NCI-H748 (cell line): ENCODE measurements at regions not wholly inside any gene's neighbourhood (a gene's known extent, or its start where the extent isn't known, plus 50 kb on each side); places are given as distances from the start of the nearest gene placed in this dataset.
A peak's percentile ranks its signal among the peaks of the same experiment; 100 is the strongest.
"Not testable (repeated sequence)": the region's sequence is repeated elsewhere in the genome, so short reads cannot be mapped to it uniquely, and the experiment has no call there.

ENCODE experiments used
- DNase-seq: peaks from one replicate; lab custom pipeline; 2025; ENCODE audit not compliant: unreplicated experiment; lab: John Stamatoyannopoulos, UW

DNA sequence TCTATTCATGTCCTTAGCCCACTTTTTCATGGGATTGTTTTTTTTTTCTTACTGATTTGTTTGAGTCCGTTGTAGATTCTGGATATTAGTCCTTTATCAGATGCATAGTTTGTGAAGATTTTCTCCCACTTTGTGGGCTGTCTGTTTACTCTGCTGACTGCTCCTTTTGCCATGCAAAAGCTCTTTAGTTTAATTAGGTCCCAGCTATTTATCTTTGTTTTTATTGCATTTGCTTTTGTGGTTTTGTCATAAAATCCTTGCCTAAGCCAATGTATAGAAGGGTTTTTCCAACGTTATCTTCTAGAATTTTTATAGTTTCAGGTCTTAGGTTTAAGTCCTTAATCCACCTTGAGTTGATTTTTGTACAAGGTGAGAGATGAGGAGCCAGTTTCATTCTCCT, 358.9 kb downstream of the ADAMTS20 start:
- not testable (repeated sequence) for DNase-seq

DNA sequence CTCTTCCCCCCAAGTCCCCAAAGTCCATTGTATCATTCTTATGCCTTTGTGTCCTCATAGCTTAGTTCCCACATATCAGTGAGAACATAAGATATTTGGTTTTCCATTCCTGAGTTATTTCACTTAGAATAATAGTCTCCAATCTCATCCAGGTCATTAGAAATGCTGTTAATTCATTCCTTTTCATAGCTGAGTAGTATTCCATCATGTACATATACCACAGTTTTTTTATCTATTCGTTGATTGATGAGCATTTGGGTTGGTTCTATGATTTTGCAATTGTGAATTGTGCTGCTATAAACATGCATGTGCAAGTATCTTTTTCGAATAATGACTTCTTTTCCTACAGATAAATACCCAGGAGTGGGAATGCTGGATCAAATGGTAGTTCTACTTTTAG, 359.6 kb downstream of the ADAMTS20 start:
- DNase-seq, result not testable (repeated sequence)

DNA sequence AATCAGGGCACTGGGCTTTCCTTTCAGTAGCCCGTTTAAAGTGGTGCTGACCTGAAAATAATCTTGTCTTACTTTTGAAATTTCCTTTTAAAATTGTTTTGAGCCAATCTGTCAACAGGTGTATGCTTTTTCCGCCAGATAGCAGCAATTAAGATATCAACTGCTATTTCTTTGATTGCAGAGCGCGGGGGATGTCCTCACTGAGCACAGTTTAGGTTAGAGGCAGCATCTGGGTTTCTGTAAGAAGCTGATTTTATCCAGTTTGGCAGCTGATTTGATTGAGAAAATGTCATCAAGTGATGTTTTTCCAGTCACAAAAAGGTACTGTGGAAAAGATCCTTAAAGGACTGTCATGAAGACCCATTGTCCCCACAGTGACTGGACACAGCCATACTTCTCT, 371.8 kb downstream of the ADAMTS20 start:
- DNase-seq, result peak; percentile 55

DNA sequence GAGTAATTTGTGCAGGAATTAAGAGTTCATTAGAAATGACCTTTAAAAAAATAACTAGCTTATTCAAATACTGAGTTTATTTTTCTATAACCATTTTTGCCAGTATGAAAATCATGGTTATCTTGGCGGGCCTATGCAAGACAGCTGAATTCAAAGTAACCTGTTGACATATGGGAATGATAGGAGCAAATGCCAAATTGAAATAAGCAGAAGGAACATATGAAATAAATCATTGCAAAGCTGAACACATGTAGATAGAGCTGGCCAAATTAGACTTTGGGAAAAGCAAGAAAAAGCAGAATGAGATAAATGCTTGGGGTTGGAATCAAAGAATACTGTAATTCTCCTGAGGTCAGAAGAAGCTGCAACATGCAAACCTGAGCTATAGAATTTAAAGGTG, 372.5 kb downstream of the ADAMTS20 start:
- no peak for DNase-seq

DNA sequence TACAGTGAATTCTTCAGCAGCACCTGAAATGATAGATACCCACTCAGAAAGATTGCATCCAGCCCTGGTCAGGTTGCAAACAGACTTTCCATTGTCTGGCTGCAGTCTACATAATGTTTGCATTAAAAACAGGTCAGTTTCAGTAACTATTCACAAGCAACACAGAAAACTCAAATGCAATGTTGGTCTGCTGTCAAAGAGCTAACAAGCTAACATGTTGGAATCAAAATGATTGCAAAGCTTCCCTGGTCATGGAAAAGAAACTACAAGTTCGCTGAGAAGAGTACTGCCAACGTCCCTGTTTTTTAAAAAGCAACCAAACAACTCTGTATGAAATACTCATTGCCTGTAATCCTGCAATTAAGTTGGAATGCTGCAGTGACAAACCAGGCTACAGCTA, 374.7 kb downstream of the ADAMTS20 start:
- no peak for DNase-seq

DNA sequence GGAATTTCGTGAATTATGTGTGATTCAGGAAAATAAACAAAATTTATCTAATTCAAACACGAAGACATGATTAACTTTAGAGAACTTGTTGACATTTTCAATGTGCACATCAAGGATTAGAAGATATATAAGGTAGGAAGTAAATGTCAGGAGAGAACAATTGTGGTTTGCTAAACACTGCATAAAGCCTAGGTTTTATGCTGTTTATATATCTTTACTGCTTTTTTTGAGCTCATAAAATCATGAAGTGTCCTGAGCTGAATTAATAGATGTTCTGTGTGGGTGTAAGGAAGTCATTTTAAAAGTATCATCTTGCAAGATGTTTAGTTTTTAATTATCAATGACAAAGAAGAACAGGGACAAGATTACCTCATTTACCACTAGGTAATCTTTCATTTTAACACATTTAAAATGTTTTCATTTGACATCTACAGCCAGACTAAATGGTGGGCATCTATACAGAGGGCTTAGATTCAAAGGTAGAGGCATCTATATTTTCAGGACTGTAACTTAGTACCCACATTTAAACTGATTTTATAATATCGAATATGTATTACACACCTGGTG, 382.8 kb downstream of the ADAMTS20 start:
- DNase-seq, result no peak

DNA sequence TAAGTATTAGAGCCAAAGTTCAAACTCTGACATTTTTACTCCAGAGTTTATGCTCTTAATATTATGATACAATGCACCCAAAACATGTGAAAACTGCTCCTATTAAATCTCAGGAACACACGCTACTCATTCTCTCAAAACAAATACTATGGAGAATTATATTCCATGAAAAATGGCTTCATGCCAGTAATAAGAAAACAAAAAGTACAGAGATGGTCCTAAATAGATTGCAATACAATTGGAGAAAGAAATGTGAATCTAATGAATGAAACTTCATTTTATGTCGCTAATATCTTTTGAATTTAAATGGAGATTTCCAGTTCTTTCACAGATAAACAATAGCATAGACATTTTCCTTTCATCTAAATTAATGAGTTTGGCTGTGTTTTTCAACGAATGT, 384.3 kb downstream of the ADAMTS20 start:
- DNase-seq, result no peak

DNA sequence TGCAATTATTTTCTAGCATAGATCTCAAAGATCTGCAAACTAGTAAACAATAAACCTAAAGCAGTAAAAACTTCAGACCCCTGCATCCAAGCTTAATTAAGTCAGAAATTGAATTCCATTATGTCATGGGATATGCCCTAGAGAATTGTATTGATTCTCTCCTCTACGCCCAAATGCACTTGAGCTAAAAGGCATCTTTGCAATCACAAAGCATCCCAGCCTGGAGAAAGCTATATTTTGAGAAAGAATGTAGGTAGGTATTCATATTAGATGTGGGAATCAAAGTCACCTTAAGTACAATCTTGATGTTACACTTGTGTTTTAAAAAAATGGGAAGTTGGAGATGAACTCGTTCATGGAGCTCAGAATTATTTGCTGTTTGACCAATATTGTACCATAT, 386.7 kb downstream of the ADAMTS20 start:
- DNase-seq, result no peak

DNA sequence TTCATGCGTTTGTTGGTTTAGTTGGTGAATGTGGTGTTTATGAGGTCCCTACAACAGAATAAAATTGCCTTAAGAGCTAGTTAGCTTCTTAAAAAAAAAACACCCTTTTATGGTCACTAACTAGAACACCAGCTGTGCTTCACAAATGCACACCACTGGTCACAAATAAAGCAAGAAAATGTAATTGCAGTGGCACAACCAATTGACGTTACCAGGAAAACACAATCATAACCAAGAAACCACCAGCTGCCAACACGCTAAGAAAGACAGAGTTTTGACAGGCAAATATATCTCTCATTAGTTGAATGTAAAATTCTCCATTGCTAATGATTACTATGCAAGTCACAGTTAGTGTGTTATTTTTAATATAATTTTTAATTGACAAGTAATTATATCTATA, 389.9 kb downstream of the ADAMTS20 start:
- peak; percentile 55 for DNase-seq

DNA sequence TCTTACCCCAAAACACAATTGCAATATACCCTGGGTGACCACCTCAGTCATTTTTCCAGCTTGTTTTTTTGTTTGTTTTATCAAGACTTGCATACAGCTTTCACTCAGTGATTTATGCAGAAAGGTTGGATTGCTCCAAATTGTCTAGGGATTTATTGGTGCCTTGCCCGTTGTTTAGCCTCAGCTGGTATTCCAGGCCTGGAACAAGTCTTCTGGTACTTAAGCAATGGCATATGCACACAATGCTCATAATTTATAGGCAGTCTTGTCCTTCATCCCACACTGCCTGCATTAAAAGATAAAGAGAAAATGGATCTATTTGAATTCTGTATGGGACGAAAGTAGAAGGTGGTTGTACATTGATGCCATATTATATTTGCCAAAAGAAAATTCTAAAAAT, 392.5 kb downstream of the ADAMTS20 start:
- no peak for DNase-seq

DNA sequence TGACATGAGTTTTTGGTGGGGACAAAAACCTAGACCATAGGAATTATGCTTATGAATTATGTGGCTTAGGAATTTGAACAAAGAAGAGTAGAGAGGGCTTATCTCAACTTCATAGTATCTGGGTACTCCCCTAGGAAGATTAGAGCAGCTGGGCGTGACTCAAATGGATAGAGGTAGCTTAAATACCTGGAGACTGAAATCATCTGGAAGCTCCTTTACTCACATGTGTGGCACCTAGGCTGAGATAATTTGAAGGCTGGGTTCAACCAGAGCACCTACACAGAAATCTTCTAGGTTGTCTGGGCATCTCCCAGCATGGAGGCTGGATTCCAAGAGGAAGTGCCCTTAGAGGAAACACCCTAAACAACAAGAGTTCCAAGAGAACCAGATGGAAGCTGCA, 393.9 kb downstream of the ADAMTS20 start:
- no peak for DNase-seq

DNA sequence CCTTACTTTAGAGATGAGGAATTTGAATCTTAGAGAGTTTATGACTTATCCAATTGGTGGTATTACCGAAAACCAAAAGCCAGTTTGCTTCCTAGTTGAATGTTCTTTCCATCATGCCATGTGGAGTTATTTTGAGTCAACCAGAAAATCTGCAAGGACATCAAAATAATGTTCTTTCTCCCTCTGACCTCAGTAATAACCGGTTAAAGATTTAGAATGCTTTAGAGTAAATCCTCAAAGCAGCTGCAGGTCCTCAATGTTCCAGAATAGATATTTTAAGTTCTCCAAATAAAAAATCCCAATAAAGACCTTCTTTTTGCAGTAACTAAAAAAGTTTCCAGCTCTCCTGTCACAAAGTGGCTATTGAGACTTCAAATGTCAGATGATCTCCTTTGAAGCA, 396.6 kb downstream of the ADAMTS20 start:
- DNase-seq, result no peak

DNA sequence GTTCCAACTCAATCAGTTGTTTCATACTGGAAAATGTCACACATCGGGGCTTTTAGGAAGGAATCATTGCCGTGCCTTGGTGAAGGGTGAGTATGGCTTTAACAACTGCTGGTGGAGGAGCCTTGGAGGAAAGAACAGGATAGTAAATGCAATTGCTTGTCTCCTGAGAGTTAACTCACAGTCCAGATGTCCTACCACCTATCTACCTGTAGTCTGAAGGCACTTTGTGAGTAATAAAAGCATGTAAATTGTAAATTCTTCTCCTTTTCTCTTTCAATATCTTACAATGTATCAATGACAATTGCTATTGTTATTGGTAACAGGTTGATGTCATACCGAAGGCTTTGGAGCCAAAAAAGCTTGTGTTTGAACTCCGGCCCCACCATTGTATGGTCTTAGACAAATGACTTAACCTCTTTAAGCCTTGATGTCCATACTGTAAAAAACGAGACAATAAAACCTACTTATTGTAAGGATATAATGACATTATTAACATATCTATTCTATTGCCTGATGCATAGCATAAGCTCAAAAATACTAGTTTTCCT, 397.4 kb downstream of the ADAMTS20 start:
- DNase-seq, result no peak

DNA sequence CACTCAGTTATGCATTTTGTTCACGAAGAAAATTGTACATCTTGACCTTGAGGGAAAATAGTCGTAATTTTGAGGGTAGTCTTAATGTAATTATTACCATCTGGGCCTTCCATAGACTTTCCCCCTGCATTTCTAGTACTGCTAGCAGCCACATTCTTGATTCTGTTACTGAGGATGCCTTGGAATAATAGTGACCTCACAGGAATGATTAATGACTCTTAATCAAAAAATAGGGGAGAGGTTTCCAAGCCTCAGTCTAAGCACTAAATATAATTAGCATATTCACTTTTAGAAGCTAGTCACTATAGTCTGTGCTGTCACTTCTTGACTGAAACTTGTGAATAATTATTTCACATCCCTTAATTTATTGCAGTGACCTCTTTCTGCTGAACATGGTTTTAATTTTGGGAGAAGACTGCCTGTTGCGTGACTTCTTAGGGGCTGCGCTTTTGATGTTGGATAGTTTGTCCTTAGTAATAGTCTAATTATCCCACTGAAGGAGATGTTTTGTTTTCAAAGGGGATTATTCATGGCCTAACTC, 400.5 kb downstream of the ADAMTS20 start:
- DNase-seq, result no peak

DNA sequence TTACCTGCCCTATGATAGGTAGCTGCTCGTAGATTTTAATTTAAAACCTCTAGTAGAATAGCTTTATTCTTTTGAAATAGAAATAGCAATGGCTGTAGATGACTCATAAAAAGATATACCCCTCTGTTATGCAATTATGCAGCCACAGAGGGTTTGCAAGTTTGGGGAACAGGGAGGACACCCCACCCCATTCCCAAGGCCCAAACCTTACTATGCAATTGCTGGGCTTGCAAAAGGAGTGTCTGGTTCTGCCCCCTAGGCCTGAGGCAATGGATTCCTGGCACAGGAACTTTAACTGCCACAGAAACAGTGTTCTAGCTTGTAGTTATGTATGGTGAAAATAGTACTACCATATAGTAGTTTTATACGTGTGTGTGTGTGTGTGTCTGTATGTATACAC, 403.3 kb downstream of the ADAMTS20 start:
- DNase-seq, result no peak

DNA sequence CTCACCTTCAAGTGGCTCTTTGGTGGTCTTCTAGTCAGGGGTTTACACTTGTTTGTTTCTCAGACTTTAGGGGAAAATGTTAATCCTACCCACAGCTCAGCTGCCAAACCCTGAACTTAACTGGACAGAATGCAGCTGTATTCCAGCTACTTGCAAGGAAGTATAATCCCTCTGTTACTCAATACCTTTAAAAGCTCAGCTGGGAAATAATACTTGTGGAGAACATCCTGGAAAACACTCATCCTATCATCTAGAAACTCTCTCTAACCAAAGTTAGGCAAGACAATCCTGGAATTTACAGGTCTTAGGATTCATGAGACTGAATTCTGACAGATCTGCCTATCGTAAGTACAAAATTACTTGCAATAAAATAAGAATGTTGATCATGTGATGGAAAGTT, 404.1 kb downstream of the ADAMTS20 start:
- no peak for DNase-seq

DNA sequence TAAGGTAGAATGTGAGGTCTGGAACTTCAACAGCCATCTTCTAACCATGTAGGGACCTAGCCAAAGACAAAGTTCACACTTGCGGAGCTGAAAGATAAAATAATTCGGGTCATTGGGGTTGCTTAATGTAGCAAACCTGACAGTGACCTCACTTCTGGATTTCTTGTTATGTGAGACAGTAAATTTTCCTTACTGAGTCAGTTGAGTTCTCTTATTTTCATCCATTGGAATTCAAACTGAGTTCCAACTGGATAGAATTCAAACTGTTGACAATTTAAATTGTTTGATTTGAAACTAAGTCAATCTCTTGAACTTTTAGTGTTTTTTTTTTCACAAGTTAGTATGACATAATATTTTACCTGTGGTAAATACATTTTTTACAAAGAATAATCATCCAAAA, 406.5 kb downstream of the ADAMTS20 start:
- DNase-seq, result no peak

DNA sequence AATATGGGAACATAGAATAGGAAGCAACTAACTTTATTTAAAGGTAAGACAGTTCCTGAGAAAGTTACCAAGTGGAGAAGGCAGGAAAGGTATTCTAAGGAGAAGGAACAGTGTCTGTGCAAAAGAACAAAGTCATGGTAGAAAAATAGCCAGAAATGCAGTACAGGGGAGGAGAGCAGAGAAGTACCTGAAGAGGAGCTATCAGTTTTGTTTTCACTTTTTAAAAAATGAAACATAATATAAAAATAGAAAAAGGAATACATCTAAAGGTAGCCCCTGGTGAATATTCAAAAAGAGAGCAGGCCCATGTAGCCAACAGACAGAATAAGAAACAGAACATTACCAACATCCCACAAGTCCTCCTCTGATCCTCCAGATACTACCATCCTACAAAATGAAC, 408.7 kb downstream of the ADAMTS20 start:
- DNase-seq, result no peak

DNA sequence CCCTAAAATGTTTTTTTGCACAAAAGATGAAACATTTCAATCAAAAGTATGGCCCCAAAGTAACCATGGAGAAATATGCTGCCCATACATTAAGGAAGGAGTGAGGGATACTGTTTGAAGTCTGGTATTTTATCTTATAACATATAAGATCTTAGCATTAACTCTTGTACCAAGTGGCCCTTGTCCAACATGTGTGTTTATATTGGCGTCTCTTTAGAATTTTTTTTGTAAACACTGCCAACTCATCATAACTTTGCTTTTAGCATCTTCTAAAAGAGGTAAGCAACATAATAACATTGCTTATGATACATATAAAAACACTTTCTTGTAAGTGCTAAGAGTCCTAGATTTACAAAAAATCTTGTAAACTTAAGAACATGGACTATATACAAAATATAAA, 419.7 kb downstream of the ADAMTS20 start:
- DNase-seq, result no peak

DNA sequence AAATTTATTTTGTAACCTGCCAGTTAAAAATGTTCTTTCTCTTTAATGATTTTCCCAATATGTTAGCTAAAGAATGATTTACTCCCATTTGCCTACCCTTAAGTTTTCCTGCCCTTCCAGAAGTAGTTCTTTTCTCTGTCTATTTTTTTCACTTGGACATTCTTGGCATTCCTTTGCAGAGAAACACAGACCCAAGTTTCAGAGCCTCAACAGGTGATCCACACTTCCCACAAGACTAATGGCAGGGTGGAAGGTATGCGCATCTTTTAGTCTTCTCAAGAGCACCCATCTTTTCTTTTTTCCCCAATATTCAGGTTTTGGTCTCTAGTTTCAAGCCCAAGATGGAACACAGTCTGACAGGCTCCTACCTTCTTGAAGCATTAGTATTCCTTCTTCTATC, 420.7 kb downstream of the ADAMTS20 start:
- no peak for DNase-seq

DNA sequence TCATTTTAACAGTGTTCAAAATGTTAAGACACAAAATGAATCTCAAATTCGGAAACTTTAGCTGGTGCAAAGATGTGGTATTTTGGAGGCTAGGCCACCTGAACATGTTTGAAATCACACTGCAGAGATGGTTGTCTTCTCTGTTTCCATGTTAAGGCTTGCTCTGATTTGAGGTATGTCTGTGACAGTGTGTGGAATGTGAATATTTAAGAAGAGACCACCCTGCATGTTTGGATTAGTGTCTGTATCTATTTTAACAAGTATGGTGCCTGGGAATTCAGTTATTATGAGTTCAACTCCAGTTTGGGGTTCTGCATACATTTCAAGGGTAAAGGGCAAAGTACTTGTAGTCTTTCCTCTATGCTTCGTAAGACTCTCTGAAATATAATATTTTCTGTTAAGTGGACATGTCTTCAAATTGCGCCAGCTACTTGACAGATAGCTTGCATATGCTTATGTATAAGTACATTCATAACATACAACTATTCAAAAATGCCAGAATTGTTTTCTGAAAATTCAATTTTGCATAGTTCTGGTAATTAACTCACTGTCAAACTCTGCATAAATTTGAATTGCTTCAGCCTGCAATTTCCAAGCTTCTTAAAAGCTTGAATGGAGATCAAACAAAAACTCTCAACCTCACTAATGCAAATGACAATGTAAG, 424.0 kb downstream of the ADAMTS20 start:
- no peak for DNase-seq

DNA sequence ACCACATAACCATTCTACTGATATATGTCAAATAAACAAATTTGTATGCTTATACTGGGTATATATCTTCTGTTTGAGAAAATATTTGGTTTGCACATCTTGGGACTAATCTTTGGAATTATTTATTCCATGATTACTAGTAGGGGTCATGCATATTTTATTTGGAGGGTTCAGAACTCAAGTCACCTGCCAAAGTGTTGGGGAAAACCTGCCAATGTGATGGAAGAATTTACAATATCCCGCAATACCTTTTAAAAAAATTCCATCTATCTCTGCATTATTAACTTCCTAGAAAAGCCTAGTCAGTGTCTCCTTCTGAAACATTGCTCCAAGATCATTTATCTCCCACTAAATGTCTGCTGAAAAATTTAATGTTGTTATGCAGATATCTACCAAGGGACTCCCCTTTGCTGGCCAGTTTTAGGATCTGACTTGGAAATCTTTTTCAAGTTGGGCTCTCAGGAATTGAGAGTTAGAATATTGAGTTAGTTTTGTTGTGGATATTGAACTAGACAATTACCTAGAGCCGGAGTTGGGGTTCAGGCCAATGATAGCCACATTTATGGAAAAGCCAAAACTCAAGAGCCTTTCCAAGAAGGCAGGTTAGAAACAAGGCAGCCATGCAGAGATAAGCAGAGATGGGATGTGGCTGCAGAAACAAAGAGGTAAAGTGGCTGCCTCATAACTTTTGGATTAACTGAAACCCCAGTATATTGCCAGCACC, 425.2 kb downstream of the ADAMTS20 start:
- no peak for DNase-seq
